ENCODE measurements at regions not wholly inside any gene's neighbourhood (a gene's known extent, or its start where the extent isn't known, plus 50 kb on each side); places are given as distances from the start of the nearest gene placed in this dataset.
"Not testable (repeated sequence)": the region's sequence is repeated elsewhere in the genome, so short reads cannot be mapped to it uniquely, and the experiment has no call there.

GRCh38 chr2:212797484-212798205 is 259.0 kb upstream of the ERBB4 start:
- Histone ChIP-seq H3K4me3 (ENCODE audit: low read length) (no peak overlapping the region), H3K79me2 (ENCODE audit: low read length) (no peaks in the 10 kb centered on the region), H3K27me3 (ENCODE audit: low read depth, low read length) (no peaks in the 10 kb centered on the region), H3K4me1 (ENCODE audit: low read length) (peaks cover 28% of the 10 kb centered on the region), H2AFZ (ENCODE audit: low read depth, low read length) (no peak overlapping the region), H3K9me3 (ENCODE audit: insufficient read depth, low read length) (no peaks in the 10 kb centered on the region), H3K36me3 (replicated peaks; ENCODE audit: low read depth, low read length) (no peaks in the 10 kb centered on the region), H3K4me2 (ENCODE audit: low read length) (peak overlapping the region; percentile 21; the same call in 1 of the 2 replicates), H3K27ac (ENCODE audit: low read length) (no peak overlapping the region), H3K9ac (ENCODE audit: low read length) (no peak overlapping the region), H4K20me1 (ENCODE audit: insufficient read depth, low read length) (no peaks in the 10 kb centered on the region)
- no peak for TF ChIP-seq EZH2phosphoT487 (IDR thresholded peaks at IDR 0.05; ENCODE audit: low read depth)
- TF ChIP-seq, protein P1, sequence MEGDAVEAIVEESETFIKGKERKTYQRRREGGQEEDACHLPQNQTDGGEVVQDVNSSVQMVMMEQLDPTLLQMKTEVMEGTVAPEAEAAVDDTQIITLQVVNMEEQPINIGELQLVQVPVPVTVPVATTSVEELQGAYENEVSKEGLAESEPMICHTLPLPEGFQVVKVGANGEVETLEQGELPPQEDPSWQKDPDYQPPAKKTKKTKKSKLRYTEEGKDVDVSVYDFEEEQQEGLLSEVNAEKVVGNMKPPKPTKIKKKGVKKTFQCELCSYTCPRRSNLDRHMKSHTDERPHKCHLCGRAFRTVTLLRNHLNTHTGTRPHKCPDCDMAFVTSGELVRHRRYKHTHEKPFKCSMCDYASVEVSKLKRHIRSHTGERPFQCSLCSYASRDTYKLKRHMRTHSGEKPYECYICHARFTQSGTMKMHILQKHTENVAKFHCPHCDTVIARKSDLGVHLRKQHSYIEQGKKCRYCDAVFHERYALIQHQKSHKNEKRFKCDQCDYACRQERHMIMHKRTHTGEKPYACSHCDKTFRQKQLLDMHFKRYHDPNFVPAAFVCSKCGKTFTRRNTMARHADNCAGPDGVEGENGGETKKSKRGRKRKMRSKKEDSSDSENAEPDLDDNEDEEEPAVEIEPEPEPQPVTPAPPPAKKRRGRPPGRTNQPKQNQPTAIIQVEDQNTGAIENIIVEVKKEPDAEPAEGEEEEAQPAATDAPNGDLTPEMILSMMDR (IDR thresholded peaks at IDR 0.05; ENCODE audit: low read depth, low read length) = no peak

- H3K9ac ChIP-seq (ENCODE audit: low read length) = no peak overlapping the region
- H3K4me3 ChIP-seq (ENCODE audit: low read length) = no peak overlapping the region
- no peak overlapping the region for H3K27ac ChIP-seq (ENCODE audit: low read length)
- no peaks in the 10 kb centered on the region for H3K27me3 ChIP-seq (ENCODE audit: low read depth, low read length)
- no peaks in the 10 kb centered on the region for H3K9me3 ChIP-seq (ENCODE audit: insufficient read depth, low read length)
- H3K79me2 ChIP-seq (ENCODE audit: low read length) = no peaks in the 10 kb centered on the region
- H4K20me1 ChIP-seq (ENCODE audit: insufficient read depth, low read length) = no peaks in the 10 kb centered on the region
- H2AFZ ChIP-seq (ENCODE audit: low read depth, low read length) = no peak overlapping the region
- peaks cover 28% of the 10 kb centered on the region for H3K4me1 ChIP-seq (ENCODE audit: low read length)
- TF ChIP-seq, protein P1 (IDR thresholded peaks at IDR 0.05; ENCODE audit: low read depth, low read length) = no peak
- TF ChIP-seq EZH2phosphoT487 (IDR thresholded peaks at IDR 0.05; ENCODE audit: low read depth) = no peak
- H3K4me2 ChIP-seq (ENCODE audit: low read length) = no peak overlapping the region
- no peaks in the 10 kb centered on the region for H3K36me3 ChIP-seq (replicated peaks; ENCODE audit: low read depth, low read length)
Observed at GRCh38 chr2:212794471-212794870, 255.9 kb upstream of the ERBB4 start.

DNA sequence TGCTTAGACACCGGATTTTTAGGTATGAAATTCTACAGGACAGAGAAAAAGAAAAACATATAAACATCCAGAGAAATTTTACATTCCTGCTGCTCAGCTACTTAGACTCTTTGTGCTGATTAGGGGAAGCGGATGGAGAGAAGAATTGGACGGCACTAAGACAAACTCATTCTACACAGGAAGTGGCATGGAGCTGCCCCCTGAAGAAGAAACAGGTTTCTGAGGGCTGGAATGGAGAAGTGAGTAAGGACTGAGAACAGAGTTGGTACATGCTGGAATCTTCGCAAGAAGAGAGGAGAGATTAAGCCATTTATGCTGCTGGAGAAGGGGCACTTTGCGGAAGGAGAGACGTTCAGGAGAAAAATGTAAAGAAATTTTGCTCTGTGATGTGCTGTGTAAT is 253.0 kb upstream of the ERBB4 start:
- no peaks in the 10 kb centered on the region for H3K27me3 ChIP-seq (ENCODE audit: low read depth, low read length)
- H3K9me3 ChIP-seq (ENCODE audit: insufficient read depth, low read length) = no peaks in the 10 kb centered on the region
- H3K4me1 ChIP-seq (ENCODE audit: low read length) = peaks cover 13% of the 10 kb centered on the region
- H2AFZ ChIP-seq (ENCODE audit: low read depth, low read length) = no peak overlapping the region
- TF ChIP-seq, protein P1 (IDR thresholded peaks at IDR 0.05; ENCODE audit: low read depth, low read length) = no peak
- TF ChIP-seq EZH2phosphoT487 (IDR thresholded peaks at IDR 0.05; ENCODE audit: low read depth) = no peak
- H4K20me1 ChIP-seq (ENCODE audit: insufficient read depth, low read length) = no peaks in the 10 kb centered on the region
- H3K36me3 ChIP-seq (replicated peaks; ENCODE audit: low read depth, low read length) = no peaks in the 10 kb centered on the region
- H3K9ac ChIP-seq (ENCODE audit: low read length) = no peak overlapping the region
- H3K4me2 ChIP-seq (ENCODE audit: low read length) = no peak overlapping the region
- H3K79me2 ChIP-seq (ENCODE audit: low read length) = no peaks in the 10 kb centered on the region
- no peak overlapping the region for H3K27ac ChIP-seq (ENCODE audit: low read length)
- H3K4me3 ChIP-seq (ENCODE audit: low read length) = no peak overlapping the region

- H3K4me2 ChIP-seq (ENCODE audit: low read length); H3K4me3 ChIP-seq (ENCODE audit: low read length); H2AFZ ChIP-seq (ENCODE audit: low read depth, low read length); H3K4me1 ChIP-seq (ENCODE audit: low read length); H3K27me3 ChIP-seq (ENCODE audit: low read depth, low read length); H3K79me2 ChIP-seq (ENCODE audit: low read length); H3K9ac ChIP-seq (ENCODE audit: low read length); H3K36me3 ChIP-seq (replicated peaks; ENCODE audit: low read depth, low read length); H3K27ac ChIP-seq (ENCODE audit: low read length); H4K20me1 ChIP-seq (ENCODE audit: insufficient read depth, low read length): not testable (repeated sequence)
- H3K9me3 ChIP-seq (ENCODE audit: insufficient read depth, low read length) = peaks cover 13% of the 10 kb centered on the region
Observed at GRCh38 chr2:212786088-212786487, 247.5 kb upstream of the ERBB4 start.

Data from OCI-LY3 (cell line).